ENCODE measurements at regions not wholly inside any gene's neighbourhood (a gene's known extent, or its start where the extent isn't known, plus 50 kb on each side); places are given as distances from the start of the nearest gene placed in this dataset.

- Histone ChIP-seq H3K18ac (ENCODE audit: extremely low read depth, low read length) (no peak overlapping the region), H3K27ac (ENCODE audit: low read depth, low read length) (no peak overlapping the region), H4K8ac (ENCODE audit: extremely low read depth, insufficient read depth, low read length) (no peak overlapping the region), H2BK20ac (ENCODE audit: low read length) (no peak overlapping the region), H3K4me1 (replicated peaks in 1 of 4; ENCODE audit: control insufficient read depth in 3 of 4, insufficient read depth in 4 of 4, low read length in 3 of 4) (no peaks in the 10 kb centered on the region; a peak in 1 of 7 replicates), H2AK5ac (ENCODE audit: low read depth, low read length) (no peak overlapping the region), H4K5ac (ENCODE audit: insufficient read length, low read depth, low read length) (no peak overlapping the region), H3K79me1 (ENCODE audit: low read depth, low read length) (no peaks in the 10 kb centered on the region), H3K36me3 (ENCODE audit: control insufficient read depth in 2 of 4, insufficient read depth in 4 of 4, low read length in 3 of 4) (no peaks in the 10 kb centered on the region), H4K91ac (replicated peaks; ENCODE audit: insufficient read length, low read length) (no peak overlapping the region), H3K14ac (ENCODE audit: insufficient read length) (no peak overlapping the region), H3K23me2 (ENCODE audit: low read depth, low read length) (no peaks in the 10 kb centered on the region), H2BK120ac (replicated peaks; ENCODE audit: low read depth, low read length) (no peak overlapping the region), H2BK5ac (ENCODE audit: low read depth, low read length) (no peak overlapping the region), H2AFZ (ENCODE audit: low read length) (no peak overlapping the region), H3K79me2 (ENCODE audit: control insufficient read depth in 1 of 2, insufficient read depth in 2 of 2, low read length in 2 of 2) (no peaks in the 10 kb centered on the region), H3K4ac (replicated peaks; ENCODE audit: insufficient read length, low read depth, low read length) (no peak overlapping the region), H4K20me1 (replicated peaks in 1 of 2; ENCODE audit: control insufficient read depth in 1 of 2, insufficient read depth in 2 of 2, low read length in 2 of 2) (no peaks in the 10 kb centered on the region), H3K4me2 (ENCODE audit: insufficient read depth in 1 of 2, low read depth in 2 of 2, low read length in 2 of 2) (no peak overlapping the region), H3K9me3 (ENCODE audit: insufficient read depth in 2 of 2, low read depth in 1 of 2, low read length in 1 of 2) (no peaks in the 10 kb centered on the region), H3K4me3 (ENCODE audit: extremely low read depth in 1 of 4, insufficient read depth in 2 of 4, low read depth in 3 of 4, low read length in 4 of 4) (no peak overlapping the region), H3K23ac (ENCODE audit: insufficient read length) (no peak overlapping the region), H2BK15ac (ENCODE audit: low read length) (no peak overlapping the region), H2BK12ac (ENCODE audit: low read depth, low read length) (no peak overlapping the region), H3K56ac (replicated peaks; ENCODE audit: insufficient read length, low read depth, low read length) (no peak overlapping the region), H3K27me3 (replicated peaks in 1 of 4; ENCODE audit: control insufficient read depth in 3 of 4, extremely low read depth in 1 of 4, insufficient read depth in 3 of 4, low read length in 3 of 4) (no peaks in the 10 kb centered on the region), H3K9ac (replicated peaks in 1 of 4; ENCODE audit: extremely low read depth in 1 of 4, low read depth in 3 of 4, low read length in 3 of 4) (no peak overlapping the region)
- POLR2A ChIA-PET (ENCODE audit: partially characterized antibody) = no interaction called here
- DNase-seq (ENCODE audit: low read depth in 1 of 2, low spot score in 2 of 2) = no peak
- WGBS, 2 experiments (ENCODE audit: extremely low coverage in 1 of 2, insufficient coverage in 1 of 2, insufficient read length in 1 of 2, insufficient replicate concordance in 2 of 2, low coverage in 1 of 2, low lambda C conversion rate in 2 of 2, missing lambda C conversion rate in 1 of 2) = 100% methylated on average over 2 of the region's 2 CpGs; no CpG with 5 or more reads in 1 of the 2 experiments
- no peak for TF ChIP-seq POU5F1 (IDR thresholded peaks at IDR 0.05; ENCODE audit: low read depth, low read length)
- no peak for TF ChIP-seq TCF12 (IDR thresholded peaks at IDR 0.05; ENCODE audit: low read depth, low read length)
- no peak for TF ChIP-seq ASH2L (IDR thresholded peaks at IDR 0.05; ENCODE audit: low read length)
- no peak for TF ChIP-seq EP300 (IDR thresholded peaks at IDR 0.05; ENCODE audit: borderline replicate concordance in 1 of 2, low read depth in 2 of 2, low read length in 2 of 2)
- TF ChIP-seq KDM1A (IDR thresholded peaks at IDR 0.05; ENCODE audit: borderline replicate concordance, low read length) = no peak
- CTCF ChIA-PET (ENCODE audit: partially characterized antibody) = interaction anchor here (0.7 to 2.8 kb wide), 7 partner anchors 8 to 515 kb away, joined by 3 to 8 read pairs (median 4); no protein-coding TSS in a partner anchor
- FAIRE-seq = no peak
Measured at GRCh38 chr1:221992427-221992826, 250.5 kb upstream of the DUSP10 start.

All from H1 (cell line).